Right kidney (tissue), 1 donor: ENCODE measurements at regions not wholly inside any gene's neighbourhood (a gene's known extent, or its start where the extent isn't known, plus 50 kb on each side); places are given as distances from the start of the nearest gene placed in this dataset.

ENCODE experiments used
- DNase-seq: peaks from one replicate; pipeline ENCODE4 v3.0.0-alpha.2; 2016

- no peak for DNase-seq
These were observed 1260.9 kb downstream of the C4orf33 start for GRCh38 chr4:130356873-130357272.

GRCh38 chr4:130359542-130359941 is 1263.6 kb downstream of the C4orf33 start:
- no peak for DNase-seq

GRCh38 chr4:130361616-130362015 is 1265.7 kb downstream of the C4orf33 start:
- DNase-seq = no peak

- no peak for DNase-seq
These were observed 1272.7 kb downstream of the C4orf33 start for GRCh38 chr4:130368668-130369067.

GRCh38 chr4:130393231-130393630 is 1297.3 kb downstream of the C4orf33 start:
- no peak for DNase-seq

- DNase-seq = no peak
These were observed 1297.7 kb downstream of the C4orf33 start for GRCh38 chr4:130393642-130394041.

GRCh38 chr4:130395871-130396270 is 1299.9 kb downstream of the C4orf33 start:
- DNase-seq = no peak

- no peak for DNase-seq
These were observed 1307.3 kb downstream of the C4orf33 start for GRCh38 chr4:130403221-130403620.

GRCh38 chr4:130416228-130416627 is 1320.3 kb downstream of the C4orf33 start:
- DNase-seq = no peak

- DNase-seq = no peak
These were observed 1323.4 kb downstream of the C4orf33 start for GRCh38 chr4:130419211-130419975.

GRCh38 chr4:130422261-130422660 is 1326.3 kb downstream of the C4orf33 start:
- DNase-seq = no peak

GRCh38 chr4:130424211-130424610 is 1328.3 kb downstream of the C4orf33 start:
- DNase-seq = no peak

- DNase-seq = no peak
These were observed 1336.3 kb downstream of the C4orf33 start for GRCh38 chr4:130432289-130432688.

- no peak for DNase-seq
These were observed 1353.8 kb downstream of the C4orf33 start for GRCh38 chr4:130449741-130450140.

- DNase-seq = no peak
These were observed 1372.4 kb downstream of the C4orf33 start for GRCh38 chr4:130468340-130468739.

- no peak for DNase-seq
These were observed 1382.5 kb downstream of the C4orf33 start for GRCh38 chr4:130478406-130478805.

GRCh38 chr4:130479020-130479419 is 1383.1 kb downstream of the C4orf33 start:
- DNase-seq = no peak

GRCh38 chr4:130479674-130480073 is 1383.7 kb downstream of the C4orf33 start:
- no peak for DNase-seq

GRCh38 chr4:130484826-130485225 is 1388.9 kb downstream of the C4orf33 start:
- DNase-seq = no peak

GRCh38 chr4:130485371-130485770 is 1389.4 kb downstream of the C4orf33 start:
- DNase-seq = no peak

GRCh38 chr4:130486186-130486585 is 1390.2 kb downstream of the C4orf33 start:
- DNase-seq = no peak

GRCh38 chr4:130486841-130487240 is 1390.9 kb downstream of the C4orf33 start:
- no peak for DNase-seq

- no peak for DNase-seq
These were observed 1414.7 kb downstream of the C4orf33 start for GRCh38 chr4:130510661-130511060.

- DNase-seq = no peak
These were observed 1415.8 kb downstream of the C4orf33 start for GRCh38 chr4:130511776-130512175.

GRCh38 chr4:130524057-130524456 is 1428.1 kb downstream of the C4orf33 start:
- DNase-seq = no peak
